ENCODE measurements at regions not wholly inside any gene's neighbourhood (a gene's known extent, or its start where the extent isn't known, plus 50 kb on each side); places are given as distances from the start of the nearest gene placed in this dataset.

GRCh38 chr7:35988818-35989217 is 164.2 kb upstream of the EEPD1 start:
- TF ChIP-seq CEBPB (IDR thresholded peaks at IDR 0.05; ENCODE audit: borderline replicate concordance in 1 of 2, low read depth in 2 of 2, low read length in 2 of 2) (no peak), POLR2A (IDR thresholded peaks at IDR 0.05; ENCODE audit: low read depth, low read length) (no peak), CBX3 (IDR thresholded peaks at IDR 0.05; ENCODE audit: borderline replicate concordance, low read depth) (no peak), DPF2 (IDR thresholded peaks at IDR 0.05) (no peak), HDAC2 (IDR thresholded peaks at IDR 0.05) (no peak), CTCF (IDR thresholded peaks at IDR 0.05 in 2 of 3, conservative IDR thresholded peaks at IDR 0.05 in 1 of 3; ENCODE audit: control insufficient read depth in 2 of 3, extremely low read depth in 1 of 3, insufficient read depth in 1 of 3, low read depth in 3 of 3, low read length in 3 of 3) (no peak), RBBP5 (conservative IDR thresholded peaks at IDR 0.05) (no peak), SRF (IDR thresholded peaks at IDR 0.05; ENCODE audit: low read depth in 2 of 2, low read length in 2 of 2) (no peak)
